ENCODE measurements at regions not wholly inside any gene's neighbourhood (a gene's known extent, or its start where the extent isn't known, plus 50 kb on each side); places are given as distances from the start of the nearest gene placed in this dataset.

DNA sequence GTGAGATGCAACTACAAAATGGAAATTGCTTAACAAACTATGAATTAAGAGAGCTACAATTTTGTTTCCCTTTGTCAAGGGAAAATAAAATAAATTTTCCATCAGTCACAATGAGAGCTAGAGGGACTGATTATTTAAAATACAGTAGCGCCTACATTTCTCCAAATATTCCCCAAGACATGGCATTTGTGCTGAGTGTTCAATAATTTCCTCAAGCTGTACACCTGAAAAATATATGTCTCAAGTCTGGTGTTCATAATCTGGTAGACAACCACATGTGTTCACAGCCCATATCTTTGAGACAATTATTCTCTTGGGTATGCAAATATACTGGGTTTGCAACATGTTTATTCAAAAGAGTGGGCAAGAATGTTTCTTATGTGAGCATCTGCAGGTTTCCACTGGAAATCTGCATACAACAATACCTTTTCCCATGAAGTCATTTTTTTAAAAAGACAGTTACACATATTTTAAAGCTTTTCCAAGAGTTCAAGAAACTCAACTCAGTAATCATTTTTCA, 240.1 kb upstream of the VRK2 start:
- TF ChIP-seq OSR1 (CRISPR knock-in tag; IDR thresholded peaks at IDR 0.05) (no peak), ZC3H10 (CRISPR knock-in tag; IDR thresholded peaks at IDR 0.05) (no peak), ZFP30 (CRISPR knock-in tag; IDR thresholded peaks at IDR 0.05) (no peak), ARNTL (CRISPR knock-in tag; IDR thresholded peaks at IDR 0.05; ENCODE audit: borderline replicate concordance, low read depth) (no peak), PPARA (CRISPR knock-in tag; IDR thresholded peaks at IDR 0.05; ENCODE audit: borderline replicate concordance) (no peak), ZNF565 (CRISPR knock-in tag; conservative IDR thresholded peaks at IDR 0.05; ENCODE audit: low read depth) (no peak), CSDC2 (CRISPR knock-in tag; IDR thresholded peaks at IDR 0.05) (no peak), GLIS3 (CRISPR knock-in tag; IDR thresholded peaks at IDR 0.05) (no peak), TCF4 (CRISPR knock-in tag; IDR thresholded peaks at IDR 0.05; ENCODE audit: borderline replicate concordance) (no peak)
- TF ChIP-seq, protein P1, sequence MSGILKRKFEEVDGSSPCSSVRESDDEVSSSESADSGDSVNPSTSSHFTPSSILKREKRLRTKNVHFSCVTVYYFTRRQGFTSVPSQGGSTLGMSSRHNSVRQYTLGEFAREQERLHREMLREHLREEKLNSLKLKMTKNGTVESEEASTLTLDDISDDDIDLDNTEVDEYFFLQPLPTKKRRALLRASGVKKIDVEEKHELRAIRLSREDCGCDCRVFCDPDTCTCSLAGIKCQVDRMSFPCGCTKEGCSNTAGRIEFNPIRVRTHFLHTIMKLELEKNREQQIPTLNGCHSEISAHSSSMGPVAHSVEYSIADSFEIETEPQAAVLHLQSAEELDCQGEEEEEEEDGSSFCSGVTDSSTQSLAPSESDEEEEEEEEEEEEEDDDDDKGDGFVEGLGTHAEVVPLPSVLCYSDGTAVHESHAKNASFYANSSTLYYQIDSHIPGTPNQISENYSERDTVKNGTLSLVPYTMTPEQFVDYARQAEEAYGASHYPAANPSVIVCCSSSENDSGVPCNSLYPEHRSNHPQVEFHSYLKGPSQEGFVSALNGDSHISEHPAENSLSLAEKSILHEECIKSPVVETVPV (CRISPR knock-in tag; IDR thresholded peaks at IDR 0.05), result no peak
- TF ChIP-seq, protein P2, sequence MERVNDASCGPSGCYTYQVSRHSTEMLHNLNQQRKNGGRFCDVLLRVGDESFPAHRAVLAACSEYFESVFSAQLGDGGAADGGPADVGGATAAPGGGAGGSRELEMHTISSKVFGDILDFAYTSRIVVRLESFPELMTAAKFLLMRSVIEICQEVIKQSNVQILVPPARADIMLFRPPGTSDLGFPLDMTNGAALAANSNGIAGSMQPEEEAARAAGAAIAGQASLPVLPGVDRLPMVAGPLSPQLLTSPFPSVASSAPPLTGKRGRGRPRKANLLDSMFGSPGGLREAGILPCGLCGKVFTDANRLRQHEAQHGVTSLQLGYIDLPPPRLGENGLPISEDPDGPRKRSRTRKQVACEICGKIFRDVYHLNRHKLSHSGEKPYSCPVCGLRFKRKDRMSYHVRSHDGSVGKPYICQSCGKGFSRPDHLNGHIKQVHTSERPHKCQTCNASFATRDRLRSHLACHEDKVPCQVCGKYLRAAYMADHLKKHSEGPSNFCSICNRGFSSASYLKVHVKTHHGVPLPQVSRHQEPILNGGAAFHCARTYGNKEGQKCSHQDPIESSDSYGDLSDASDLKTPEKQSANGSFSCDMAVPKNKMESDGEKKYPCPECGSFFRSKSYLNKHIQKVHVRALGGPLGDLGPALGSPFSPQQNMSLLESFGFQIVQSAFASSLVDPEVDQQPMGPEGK (CRISPR knock-in tag; IDR thresholded peaks at IDR 0.05; ENCODE audit: borderline replicate concordance), result no peak
- TF ChIP-seq, protein P3, sequence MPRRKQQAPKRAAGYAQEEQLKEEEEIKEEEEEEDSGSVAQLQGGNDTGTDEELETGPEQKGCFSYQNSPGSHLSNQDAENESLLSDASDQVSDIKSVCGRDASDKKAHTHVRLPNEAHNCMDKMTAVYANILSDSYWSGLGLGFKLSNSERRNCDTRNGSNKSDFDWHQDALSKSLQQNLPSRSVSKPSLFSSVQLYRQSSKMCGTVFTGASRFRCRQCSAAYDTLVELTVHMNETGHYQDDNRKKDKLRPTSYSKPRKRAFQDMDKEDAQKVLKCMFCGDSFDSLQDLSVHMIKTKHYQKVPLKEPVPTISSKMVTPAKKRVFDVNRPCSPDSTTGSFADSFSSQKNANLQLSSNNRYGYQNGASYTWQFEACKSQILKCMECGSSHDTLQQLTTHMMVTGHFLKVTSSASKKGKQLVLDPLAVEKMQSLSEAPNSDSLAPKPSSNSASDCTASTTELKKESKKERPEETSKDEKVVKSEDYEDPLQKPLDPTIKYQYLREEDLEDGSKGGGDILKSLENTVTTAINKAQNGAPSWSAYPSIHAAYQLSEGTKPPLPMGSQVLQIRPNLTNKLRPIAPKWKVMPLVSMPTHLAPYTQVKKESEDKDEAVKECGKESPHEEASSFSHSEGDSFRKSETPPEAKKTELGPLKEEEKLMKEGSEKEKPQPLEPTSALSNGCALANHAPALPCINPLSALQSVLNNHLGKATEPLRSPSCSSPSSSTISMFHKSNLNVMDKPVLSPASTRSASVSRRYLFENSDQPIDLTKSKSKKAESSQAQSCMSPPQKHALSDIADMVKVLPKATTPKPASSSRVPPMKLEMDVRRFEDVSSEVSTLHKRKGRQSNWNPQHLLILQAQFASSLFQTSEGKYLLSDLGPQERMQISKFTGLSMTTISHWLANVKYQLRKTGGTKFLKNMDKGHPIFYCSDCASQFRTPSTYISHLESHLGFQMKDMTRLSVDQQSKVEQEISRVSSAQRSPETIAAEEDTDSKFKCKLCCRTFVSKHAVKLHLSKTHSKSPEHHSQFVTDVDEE (CRISPR knock-in tag; IDR thresholded peaks at IDR 0.05), result no peak

All from SK-N-SH treated with all-trans-retinoic acid at 6 μM for 48 hours (cell line).